K562 (cell line): ENCODE measurements at regions not wholly inside any gene's neighbourhood (a gene's known extent, or its start where the extent isn't known, plus 50 kb on each side); places are given as distances from the start of the nearest gene placed in this dataset.

Experiments used
- ATAC-seq: fragments of 200-7000 bp; cut with Tn5 transposase; 3 replicates; pipeline ENCODE4 v1.9.1; 2020; ENCODE audit warnings: moderate library complexity
- BruUV-seq: library from RNA; stranded (reverse); fragments of 400-500 nt; replicated peaks from 2 replicates; lab custom pipeline; 2021; lab: Mats Ljungman, UMichigan
- CTCF ChIA-PET: fragments of 300-600 bp; formaldehyde crosslinking; extraction: SDS; loops from one replicate; lab custom pipeline; 2021; ENCODE audit warnings: low intra/inter-chr PET ratio; lab: Yijun Ruan, JAX
- POLR2A ChIA-PET: fragments of 300-600, 350-650 bp; sonication (Branson Sonifier 250); formaldehyde crosslinking; extraction: SDS; loops from one replicate; lab custom pipeline; 2021; ENCODE audit warnings: antibody characterized with exemption, inconsistent platforms; lab: Yijun Ruan, JAX
- DNase-seq, 4 experiments: peaks; one replicate each; pipeline versions ENCODE4 v3.0.0 to v3.0.0-alpha.2; 2011 to 2018; ENCODE audit warnings: low spot score in 3 of 4, mixed read lengths in 3 of 4; ENCODE audit errors: extremely low read depth in 1 of 4
- FAIRE-seq: peaks from 2 replicates; lab custom pipeline; 2011; peaks lifted over from hg19 to GRCh38; lab: Jason Lieb, UNC
- H2AFZ ChIP-seq: 2 replicates; pipeline ENCODE4 v1.6.0; 2011; ENCODE audit warnings: low read depth, low read length, control low read depth, inconsistent platforms
- H3K27ac ChIP-seq: fragments of 200-600 bp; 3 replicates; pipeline ENCODE4 v1.8.0; 2011; ENCODE audit warnings: low read depth, mild to moderate bottlenecking, control low read depth, inconsistent platforms, low read length, moderate library complexity, mixed read lengths; ENCODE audit errors: extremely low read depth
- H3K27me3 ChIP-seq, 2 experiments: fragments of 300-600 bp in 1 of 2; 2 replicates in 1 of 2; 3 replicates in 1 of 2; pipeline versions ENCODE4 v1.6.0 to v1.8.0; 2011; ENCODE audit warnings: inconsistent platforms in 2 of 2, low read length in 2 of 2, mild to moderate bottlenecking in 1 of 2, mixed read lengths in 1 of 2, moderate library complexity in 1 of 2; ENCODE audit not compliant: control insufficient read depth in 2 of 2, insufficient read depth in 2 of 2
- H3K36me3 ChIP-seq: fragments of 300-600 bp; 3 replicates; pipeline ENCODE4 v1.8.0; 2011; ENCODE audit warnings: mild to moderate bottlenecking, low read length, inconsistent platforms; ENCODE audit not compliant: control insufficient read depth, insufficient read depth
- H3K4me1 ChIP-seq, 2 experiments: fragments of 200-600 bp in 1 of 2; replicated peaks in 1 of 2; 2 replicates in 1 of 2; 3 replicates in 1 of 2; pipeline versions ENCODE4 v1.5.1 to v1.8.0; 2011; ENCODE audit warnings: inconsistent platforms in 2 of 2, low read length in 2 of 2, mild to moderate bottlenecking in 1 of 2, mixed read lengths in 1 of 2, moderate library complexity in 1 of 2; ENCODE audit not compliant: control insufficient read depth in 2 of 2, insufficient read depth in 2 of 2
- H3K4me2 ChIP-seq: 2 replicates; pipeline ENCODE4 v1.6.1; 2011; ENCODE audit warnings: low read length, control low read depth, inconsistent platforms, mixed read lengths; ENCODE audit not compliant: insufficient read depth
- H3K4me3 ChIP-seq: fragments of 200-600 bp; sonication (generic), shearing (Covaris generic); 2 replicates; pipeline ENCODE4 v1.5.1; 2016; ENCODE audit warnings: control low read depth, inconsistent platforms
- H3K79me2 ChIP-seq: fragments of 200-600 bp; 3 replicates; pipeline ENCODE4 v1.8.0; 2011; ENCODE audit warnings: low read length, inconsistent platforms; ENCODE audit not compliant: control insufficient read depth, insufficient read depth
- H3K9ac ChIP-seq, 2 experiments: 2 replicates each; pipeline versions ENCODE4 v1.6.0 to v1.6.1; 2011; ENCODE audit warnings: low read depth in 2 of 2, low read length in 2 of 2, control low read depth in 1 of 2, inconsistent platforms in 1 of 2, mild to moderate bottlenecking in 1 of 2, mixed read lengths in 1 of 2; ENCODE audit not compliant: insufficient read depth in 1 of 2
- H3K9me1 ChIP-seq: one replicate; pipeline ENCODE4 v1.6.0; 2011; ENCODE audit warnings: inconsistent platforms, mild to moderate bottlenecking, low read length, moderate library complexity; ENCODE audit not compliant: control insufficient read depth, insufficient read depth
- H3K9me3 ChIP-seq: replicated peaks from 2 replicates; pipeline ENCODE4 v1.5.1; 2011; ENCODE audit warnings: low read depth, low read length, inconsistent platforms; ENCODE audit not compliant: control insufficient read depth, insufficient read depth
- H4K20me1 ChIP-seq: replicated peaks from 2 replicates; pipeline ENCODE4 v1.6.1; 2011; ENCODE audit warnings: low read length, inconsistent platforms, mixed read lengths; ENCODE audit not compliant: control insufficient read depth, insufficient read depth
- ARNT ChIP-seq, 2 experiments: fragments of 450-650 bp; IDR thresholded peaks; 2 replicates each; pipeline ENCODE4 v1.6.1; 2016; ENCODE audit warnings: mild to moderate bottlenecking in 1 of 2
- FOS ChIP-seq: IDR thresholded peaks from 3 replicates; pipeline ENCODE4 v1.6.1; 2011; ENCODE audit not compliant: insufficient read length; ENCODE audit errors: extremely low read depth
- RBM25 ChIP-seq: fragments of 200-400 bp; formaldehyde crosslinking; IDR thresholded peaks from 2 replicates; pipeline ENCODE4 v1.6.1; 2018; ENCODE audit warnings: low read length, low read depth, moderate library complexity; ENCODE audit not compliant: severe bottlenecking
- SOX6 ChIP-seq: fragments of 450-650 bp; IDR thresholded peaks from 2 replicates; pipeline ENCODE4 v1.6.1; 2014; ENCODE audit warnings: mild to moderate bottlenecking
- TAF7 ChIP-seq: fragments of 450-650 bp; IDR thresholded peaks from 2 replicates; pipeline ENCODE4 v1.6.1; 2016; ENCODE audit warnings: missing genetic modification characterization, missing compliant biosample characterization
- XRCC5 ChIP-seq: fragments of 200-400 bp; formaldehyde crosslinking; IDR thresholded peaks from 2 replicates; pipeline ENCODE4 v1.6.1; 2017; ENCODE audit warnings: low read depth, mild to moderate bottlenecking, low read length
- ZFP36 ChIP-seq: fragments of 150-350 bp; IDR thresholded peaks from 2 replicates; pipeline ENCODE4 v1.6.1; 2018; ENCODE audit warnings: low read length, low read depth; ENCODE audit not compliant: partially characterized antibody
- ZNF174 ChIP-seq: fragments of 250-450 bp; sonication (Bioruptor Pico); IDR thresholded peaks from 2 replicates; pipeline ENCODE4 v1.4.0; 2020; ENCODE audit warnings: mild to moderate bottlenecking
- ZNF280A ChIP-seq: fragments of 450-650 bp; IDR thresholded peaks from 2 replicates; pipeline ENCODE4 v1.6.1; 2018; ENCODE audit warnings: mild to moderate bottlenecking, low read depth; ENCODE audit not compliant: partially characterized antibody
- ZNF518B ChIP-seq: fragments of 250-450 bp; sonication (Bioruptor Pico); IDR thresholded peaks from 2 replicates; pipeline ENCODE4 v1.5.0; 2021; ENCODE audit warnings: mild to moderate bottlenecking, moderate library complexity
- ZNF561 ChIP-seq: fragments of 450-650 bp; formaldehyde crosslinking; conservative IDR thresholded peaks from 2 replicates; pipeline ENCODE4 v1.4.0; 2020; ENCODE audit warnings: mild to moderate bottlenecking, moderate library complexity
- WGBS: fragments of 100-300 bp; shearing (Covaris generic); methylation state at CpG from one replicate; pipeline ENCODE4 v1.1.6; 2016; ENCODE audit warnings: low coverage, mixed read lengths; ENCODE audit not compliant: insufficient coverage; ENCODE audit errors: missing lambda C conversion rate; 5-methylcytosine and 5-hydroxymethylcytosine counted together
- in situ Hi-C: fragments of 300-500 bp; cut with MboI; formaldehyde crosslinking; loops from 4 replicates; pipeline ENCODE4 v1.15.0; 2018; ENCODE audit warnings: inconsistent platforms, mixed read lengths
- intact Hi-C: fragments of 100-400 bp; cut with micrococcal nuclease; formaldehyde crosslinking; loops from 2 replicates; pipeline ENCODE4 v1.14.2; 2022
- TF ChIP-seq, protein P1 (sequence below): fragments of 450-650 bp; IDR thresholded peaks from 2 replicates; pipeline ENCODE4 v1.6.1; 2016; ENCODE audit warnings: missing biosample characterization, missing genetic modification characterization

GRCh38 chr11:79535606-79536005 lies 94.8 kb upstream of the TENM4 start:
- H2AFZ ChIP-seq: no peak overlapping the region
- WGBS: 0% methylated on average over 1 of the region's 1 CpG
- H3K9me1 ChIP-seq: no peaks in the 10 kb centered on the region
- no peak overlapping the region for H3K27ac ChIP-seq
- H3K79me2 ChIP-seq: no peaks in the 10 kb centered on the region
- H3K4me2 ChIP-seq: no peak overlapping the region
- H3K4me1 ChIP-seq: no peaks in the 10 kb centered on the region
- intact Hi-C loops: no loop called here
- POLR2A ChIA-PET: no interaction called here
- H3K36me3 ChIP-seq: no peaks in the 10 kb centered on the region
- no peaks in the 10 kb centered on the region for H3K27me3 ChIP-seq
- TF ChIP-seq ZNF174 (CRISPR knock-in tag): no peak
- no peak for TF ChIP-seq TAF7
- no peak for TF ChIP-seq XRCC5
- peak; percentile 81 for TF ChIP-seq RBM25
- no peak for TF ChIP-seq ARNT (IDR thresholded peaks at IDR 0.05)
- no peak for TF ChIP-seq ZNF518B
- no peak for TF ChIP-seq FOS
- TF ChIP-seq, protein P1, sequence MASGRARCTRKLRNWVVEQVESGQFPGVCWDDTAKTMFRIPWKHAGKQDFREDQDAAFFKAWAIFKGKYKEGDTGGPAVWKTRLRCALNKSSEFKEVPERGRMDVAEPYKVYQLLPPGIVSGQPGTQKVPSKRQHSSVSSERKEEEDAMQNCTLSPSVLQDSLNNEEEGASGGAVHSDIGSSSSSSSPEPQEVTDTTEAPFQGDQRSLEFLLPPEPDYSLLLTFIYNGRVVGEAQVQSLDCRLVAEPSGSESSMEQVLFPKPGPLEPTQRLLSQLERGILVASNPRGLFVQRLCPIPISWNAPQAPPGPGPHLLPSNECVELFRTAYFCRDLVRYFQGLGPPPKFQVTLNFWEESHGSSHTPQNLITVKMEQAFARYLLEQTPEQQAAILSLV: no peak
- no peak for TF ChIP-seq SOX6
- no peak for TF ChIP-seq ZNF561 (CRISPR knock-in tag)
- TF ChIP-seq ZNF280A: no peak
- peak; percentile 15 for TF ChIP-seq ZFP36
- TF ChIP-seq, all 486 proteins: peak for 2
- no peak for FAIRE-seq
- no peak overlapping the region for H3K9ac ChIP-seq
- no TSS peak for BruUV-seq
- no peak for ATAC-seq
- H4K20me1 ChIP-seq: no peaks in the 10 kb centered on the region
- no peak overlapping the region for H3K4me3 ChIP-seq
- DNase-seq: no peak
- in situ Hi-C loops: no loop called here
- CTCF ChIA-PET: no interaction called here
- no peaks in the 10 kb centered on the region for H3K9me3 ChIP-seq
